ENCODE measurements at regions not wholly inside any gene's neighbourhood (a gene's known extent, or its start where the extent isn't known, plus 50 kb on each side); places are given as distances from the start of the nearest gene placed in this dataset.

GRCh38 chr9:27977931-27978330 lies 404.6 kb upstream of the C9orf72 start:
- 65% methylated on average over 3 of the region's 3 CpGs for WGBS

GRCh38 chr9:27985714-27986113 lies 412.4 kb upstream of the C9orf72 start:
- Histone ChIP-seq H3K9me3 (no peaks in the 10 kb centered on the region), H3K4me3 (no peak overlapping the region), H3K4me1 (no peaks in the 10 kb centered on the region), H3K27ac (replicated peaks in 1 of 4) (no peak overlapping the region), H3K27me3 (no peaks in the 10 kb centered on the region), H3K36me3 (no peaks in the 10 kb centered on the region)
- no peak for DNase-seq (ENCODE audit: extremely low spot score)
- intact Hi-C loops (cut with DNase I), result no loop called here
- WGBS, result 75% methylated on average over 1 of the region's 1 CpG
- TF ChIP-seq EP300 (IDR thresholded peaks at IDR 0.05), result no peak
- TF ChIP-seq CTCF (IDR thresholded peaks at IDR 0.05), result no peak
- no peak for TF ChIP-seq POLR2A (IDR thresholded peaks at IDR 0.05; ENCODE audit: low read depth)
- TF ChIP-seq POLR2AphosphoS5 (IDR thresholded peaks at IDR 0.05), result no peak

More at GRCh38 chr9:27977931-27978330, 404.6 kb upstream of the C9orf72 start:
- no peak for DNase-seq (ENCODE audit: extremely low spot score)
- intact Hi-C loops (cut with DNase I), result no loop called here
- no peaks in the 10 kb centered on the region for H3K36me3 ChIP-seq
- H3K27ac ChIP-seq (replicated peaks in 1 of 4), result no peak overlapping the region
- H3K4me3 ChIP-seq, result no peak overlapping the region
- no peaks in the 10 kb centered on the region for H3K27me3 ChIP-seq
- H3K9me3 ChIP-seq, result no peaks in the 10 kb centered on the region
- H3K4me1 ChIP-seq, result no peaks in the 10 kb centered on the region
- TF ChIP-seq EP300 (IDR thresholded peaks at IDR 0.05), result no peak
- TF ChIP-seq CTCF (IDR thresholded peaks at IDR 0.05), result no peak

GRCh38 chr9:27990524-27990923 lies 417.2 kb upstream of the C9orf72 start:
- TF ChIP-seq POLR2AphosphoS5 (IDR thresholded peaks at IDR 0.05), result no peak
- no peak for TF ChIP-seq EP300 (IDR thresholded peaks at IDR 0.05)
- TF ChIP-seq CTCF (IDR thresholded peaks at IDR 0.05), result no peak
- no peak for TF ChIP-seq POLR2A (IDR thresholded peaks at IDR 0.05; ENCODE audit: low read depth)
- DNase-seq (ENCODE audit: extremely low spot score), result no peak
- no peaks in the 10 kb centered on the region for H3K36me3 ChIP-seq
- intact Hi-C loops (cut with DNase I), result no loop called here
- H3K27me3 ChIP-seq, result no peaks in the 10 kb centered on the region
- no peak overlapping the region for H3K27ac ChIP-seq (replicated peaks in 1 of 4)
- no peaks in the 10 kb centered on the region for H3K4me1 ChIP-seq
- 94% methylated on average over 2 of the region's 2 CpGs for WGBS
- no peaks in the 10 kb centered on the region for H3K9me3 ChIP-seq
- no peak overlapping the region for H3K4me3 ChIP-seq

GRCh38 chr9:27991221-27991620 lies 417.9 kb upstream of the C9orf72 start:
- no peak for DNase-seq (ENCODE audit: extremely low spot score)
- Histone ChIP-seq H3K27me3 (no peaks in the 10 kb centered on the region), H3K27ac (replicated peaks in 1 of 4) (no peak overlapping the region), H3K4me1 (no peaks in the 10 kb centered on the region), H3K36me3 (no peaks in the 10 kb centered on the region), H3K4me3 (no peak overlapping the region), H3K9me3 (no peaks in the 10 kb centered on the region)
- no peak for TF ChIP-seq POLR2A (IDR thresholded peaks at IDR 0.05; ENCODE audit: low read depth)
- intact Hi-C loops (cut with DNase I), result no loop called here
- 58% methylated on average over 5 of the region's 5 CpGs for WGBS

- intact Hi-C loops (cut with DNase I), result no loop called here
- 56% methylated on average over 1 of the region's 1 CpG for WGBS
- no peaks in the 10 kb centered on the region for H3K4me1 ChIP-seq
These were observed 427.8 kb upstream of the C9orf72 start for GRCh38 chr9:28001096-28001495.

More at GRCh38 chr9:28001096-28001495, 427.8 kb upstream of the C9orf72 start:
- no peak for DNase-seq (ENCODE audit: extremely low spot score)
- TF ChIP-seq POLR2A (IDR thresholded peaks at IDR 0.05; ENCODE audit: low read depth), result no peak
- no peak for TF ChIP-seq POLR2AphosphoS5 (IDR thresholded peaks at IDR 0.05)
- no peak for TF ChIP-seq EP300 (IDR thresholded peaks at IDR 0.05)
- no peak for TF ChIP-seq CTCF (IDR thresholded peaks at IDR 0.05)
- H3K9me3 ChIP-seq, result no peaks in the 10 kb centered on the region
- H3K4me3 ChIP-seq, result no peak overlapping the region
- H3K27ac ChIP-seq (replicated peaks in 1 of 4), result no peak overlapping the region
- H3K36me3 ChIP-seq, result no peaks in the 10 kb centered on the region
- H3K27me3 ChIP-seq, result no peaks in the 10 kb centered on the region

Data from esophagus muscularis mucosa (tissue), 4 donors.